GM08714 (cell line): ENCODE measurements at regions not wholly inside any gene's neighbourhood (a gene's known extent, or its start where the extent isn't known, plus 50 kb on each side); places are given as distances from the start of the nearest gene placed in this dataset.
"Not testable (repeated sequence)": the region's sequence is repeated elsewhere in the genome, so short reads cannot be mapped to it uniquely, and the experiment has no call there.

ENCODE experiments used
- H3K4me3 ChIP-seq: fragments of 200-500 bp; sonication (Bioruptor generic); 2 replicates; pipeline ENCODE4 v1.5.1; 2014; ENCODE audit warnings: mild to moderate bottlenecking, low read length, inconsistent platforms
- ZNF274 ChIP-seq: IDR thresholded peaks from 2 replicates; pipeline ENCODE4 v1.6.1; 2012; ENCODE audit warnings: mild to moderate bottlenecking, low read depth, low read length

DNA sequence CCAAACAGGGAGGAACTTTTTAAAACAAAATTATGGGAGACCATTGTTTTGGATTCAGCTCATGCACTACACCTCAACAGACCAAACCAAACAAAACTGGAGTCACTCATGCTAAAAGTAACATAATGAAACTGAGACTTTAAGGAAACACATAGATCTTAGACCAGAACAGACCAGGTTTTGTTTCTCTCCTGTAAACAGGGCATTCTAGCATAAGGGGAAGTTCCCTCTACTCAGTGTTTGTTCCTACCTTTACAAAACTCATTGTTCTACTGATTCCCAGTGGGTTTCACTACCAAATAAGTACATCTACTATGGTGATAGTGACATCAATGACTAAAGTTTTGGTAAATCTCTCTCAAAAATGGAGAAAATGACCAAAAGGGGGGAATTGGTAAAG is 1103.6 kb upstream of the EDIL3 start:
- TF ChIP-seq ZNF274, result no peak
- no peak overlapping the region for H3K4me3 ChIP-seq

DNA sequence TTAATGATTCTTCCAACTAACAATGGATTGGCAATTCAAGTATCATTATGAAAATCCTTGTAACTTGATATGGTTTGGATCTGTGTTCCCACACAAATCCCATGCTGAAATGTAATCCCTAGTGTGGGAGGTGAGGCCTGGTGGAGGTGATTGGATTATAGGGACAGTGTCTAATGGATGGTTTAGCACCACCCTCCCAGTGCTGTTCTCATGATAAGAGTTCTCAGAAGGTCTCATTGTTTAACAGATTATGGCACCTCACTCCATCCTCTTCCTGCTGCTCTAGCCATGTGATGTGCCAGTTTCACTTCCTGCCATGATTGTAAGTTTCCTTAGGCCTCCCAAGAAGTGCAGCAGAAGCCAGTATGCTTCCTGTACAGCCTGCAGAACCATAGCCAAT is 1116.2 kb upstream of the EDIL3 start:
- TF ChIP-seq ZNF274, result no peak
- no peak overlapping the region for H3K4me3 ChIP-seq

DNA sequence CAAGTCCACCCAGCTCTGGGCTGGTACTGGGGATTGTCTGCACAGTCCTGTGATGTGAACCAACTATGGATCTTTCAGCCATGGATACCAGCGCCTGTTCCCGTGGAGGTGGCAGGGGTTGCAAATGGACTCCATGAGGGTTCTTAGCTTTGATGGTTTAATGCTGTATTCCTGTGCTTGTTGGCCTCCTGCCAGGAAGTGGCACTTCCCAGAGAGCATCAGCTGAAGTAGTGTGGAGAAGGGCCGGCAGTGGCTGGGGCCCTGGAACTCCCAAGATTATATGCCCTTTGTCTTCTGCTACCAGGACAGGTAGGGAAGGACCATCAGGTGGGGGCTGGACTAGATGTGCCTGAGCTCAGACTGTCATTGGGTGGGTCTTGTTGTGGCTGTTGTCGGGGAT is 1104.8 kb upstream of the COX7C start:
- TF ChIP-seq ZNF274, result no peak
- H3K4me3 ChIP-seq, result no peak overlapping the region

DNA sequence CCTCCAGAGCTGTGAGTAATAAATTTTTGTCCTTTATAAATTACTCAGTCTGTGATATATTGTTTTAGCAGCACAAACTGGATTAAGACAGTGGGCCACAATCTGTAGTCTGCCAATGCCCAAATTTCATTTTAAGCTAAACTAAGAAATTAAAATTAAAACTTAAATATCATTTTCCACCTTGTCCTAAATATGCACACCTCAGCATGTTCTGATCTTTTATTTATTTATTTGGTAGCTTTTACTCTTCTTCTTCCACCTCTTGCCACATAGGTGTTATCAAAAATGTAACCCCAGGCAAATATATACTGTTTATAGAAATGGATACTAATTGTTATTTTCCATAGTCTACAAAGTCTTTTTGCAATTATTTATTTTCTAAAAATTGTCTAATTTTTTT is 1102.2 kb upstream of the COX7C start:
- TF ChIP-seq ZNF274, result no peak
- H3K4me3 ChIP-seq, result no peak overlapping the region

DNA sequence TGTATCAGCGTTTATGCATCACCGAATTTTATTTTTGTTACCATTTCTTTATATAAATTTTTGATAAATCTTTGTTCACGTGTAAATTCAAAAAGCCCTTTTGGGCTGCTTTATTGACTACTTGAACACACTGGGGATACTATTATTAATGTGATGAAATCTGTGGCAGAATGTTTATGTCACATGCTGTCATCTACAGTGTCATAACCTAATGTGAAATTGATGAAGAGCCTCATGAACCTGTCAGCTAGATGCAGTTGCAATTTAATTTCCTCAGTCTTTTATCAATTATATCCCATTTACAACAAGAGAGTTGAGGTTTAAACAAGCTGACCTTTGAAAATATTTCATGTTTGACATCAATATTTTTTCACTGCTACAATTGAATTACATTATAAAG is 1100.4 kb upstream of the COX7C start:
- H3K4me3 ChIP-seq, result no peak overlapping the region
- TF ChIP-seq ZNF274, result no peak

DNA sequence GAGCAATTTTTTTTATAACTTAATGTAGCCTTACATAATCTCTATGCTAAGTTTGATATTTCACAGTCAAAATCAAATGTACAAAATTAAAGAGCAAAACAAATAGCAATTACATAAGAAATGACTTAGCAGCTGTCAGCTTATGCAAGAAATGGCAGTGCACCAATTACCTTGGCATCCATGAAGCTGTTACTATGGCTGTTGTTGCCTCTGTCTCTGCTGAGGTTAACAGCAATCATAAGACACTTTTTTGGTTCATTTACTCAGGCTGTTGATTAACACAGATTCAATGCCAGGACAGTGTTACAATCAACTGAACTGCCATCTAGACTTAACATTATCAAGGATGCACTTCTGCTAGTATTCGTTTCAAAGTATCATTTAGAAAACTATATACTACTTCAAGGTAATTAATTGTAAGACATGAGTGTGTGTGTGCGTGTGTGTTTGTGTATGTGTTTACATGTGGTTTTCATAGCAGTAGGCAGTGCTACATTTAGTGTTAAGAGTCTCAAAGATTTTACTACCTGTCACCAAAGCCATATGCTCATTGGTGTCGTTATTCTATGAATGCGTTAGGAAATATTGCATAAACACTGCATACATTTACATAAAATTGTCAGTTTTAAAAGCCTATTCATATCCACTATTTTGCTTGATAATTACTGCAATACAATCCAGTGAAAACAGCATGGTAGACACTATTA is 1084.2 kb upstream of the COX7C start:
- no peak for TF ChIP-seq ZNF274
- no peak overlapping the region for H3K4me3 ChIP-seq

DNA sequence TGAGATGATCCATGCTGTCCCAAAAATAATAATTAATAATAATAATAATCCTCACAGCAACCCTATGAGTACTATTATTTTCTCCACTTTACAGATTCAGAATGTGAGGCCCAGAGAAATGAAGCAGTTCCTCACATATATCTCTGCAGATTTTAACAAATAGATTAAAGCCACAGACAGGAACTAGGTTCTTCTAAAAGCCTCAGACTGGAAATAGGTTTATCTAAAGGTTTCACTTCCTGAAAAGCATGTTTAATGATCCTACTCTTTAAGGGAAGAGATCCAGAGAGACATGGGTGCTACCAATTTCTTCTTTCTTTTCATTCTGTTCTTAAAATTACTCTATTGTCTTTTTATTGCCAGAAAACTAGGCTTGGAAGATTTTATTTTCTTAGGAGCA is 1079.4 kb upstream of the COX7C start:
- TF ChIP-seq ZNF274, result no peak

DNA sequence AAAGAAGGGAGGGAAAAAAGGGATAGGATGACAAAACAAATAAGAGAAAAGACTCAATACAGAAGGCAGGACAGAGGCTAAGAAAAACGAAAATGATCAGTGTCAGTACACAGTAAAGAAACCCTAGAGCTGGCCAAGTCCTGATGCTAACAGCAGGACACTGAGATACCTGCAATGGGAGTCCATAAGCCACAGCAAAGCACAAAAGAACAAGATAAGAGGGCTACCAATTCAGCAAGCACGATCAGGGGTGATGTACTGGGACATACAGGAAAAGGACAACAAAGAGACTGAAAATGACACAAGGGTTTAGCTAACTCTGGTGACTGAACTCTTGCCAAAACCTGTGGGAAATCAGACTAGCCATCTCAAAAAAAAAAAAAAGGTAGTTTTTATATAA is 1072.6 kb upstream of the COX7C start:
- TF ChIP-seq ZNF274, result no peak
- no peak overlapping the region for H3K4me3 ChIP-seq

More for the DNA sequence above, 1079.4 kb upstream of the COX7C start:
- H3K4me3 ChIP-seq, result no peak overlapping the region

DNA sequence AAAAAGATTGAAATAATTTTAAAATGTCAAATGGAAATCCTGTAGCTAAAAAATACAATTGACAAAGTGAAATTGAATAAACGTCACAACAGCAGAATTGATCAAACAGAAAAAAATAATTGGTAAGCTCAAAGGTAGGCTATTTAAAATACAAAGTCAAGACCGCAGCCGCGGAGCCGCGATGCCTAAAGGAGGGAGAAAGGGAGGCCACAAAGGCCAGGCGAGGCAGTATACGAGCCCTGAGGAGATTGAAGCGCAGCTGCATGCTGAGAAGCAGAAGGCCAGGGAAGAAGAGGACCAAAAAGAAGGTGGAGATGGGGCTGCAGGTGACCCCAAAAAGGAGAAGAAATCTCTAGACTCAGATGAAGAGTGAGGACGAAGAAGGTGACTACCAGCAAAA is 1068.5 kb upstream of the COX7C start:
- TF ChIP-seq ZNF274, result no peak
- no peak overlapping the region for H3K4me3 ChIP-seq

DNA sequence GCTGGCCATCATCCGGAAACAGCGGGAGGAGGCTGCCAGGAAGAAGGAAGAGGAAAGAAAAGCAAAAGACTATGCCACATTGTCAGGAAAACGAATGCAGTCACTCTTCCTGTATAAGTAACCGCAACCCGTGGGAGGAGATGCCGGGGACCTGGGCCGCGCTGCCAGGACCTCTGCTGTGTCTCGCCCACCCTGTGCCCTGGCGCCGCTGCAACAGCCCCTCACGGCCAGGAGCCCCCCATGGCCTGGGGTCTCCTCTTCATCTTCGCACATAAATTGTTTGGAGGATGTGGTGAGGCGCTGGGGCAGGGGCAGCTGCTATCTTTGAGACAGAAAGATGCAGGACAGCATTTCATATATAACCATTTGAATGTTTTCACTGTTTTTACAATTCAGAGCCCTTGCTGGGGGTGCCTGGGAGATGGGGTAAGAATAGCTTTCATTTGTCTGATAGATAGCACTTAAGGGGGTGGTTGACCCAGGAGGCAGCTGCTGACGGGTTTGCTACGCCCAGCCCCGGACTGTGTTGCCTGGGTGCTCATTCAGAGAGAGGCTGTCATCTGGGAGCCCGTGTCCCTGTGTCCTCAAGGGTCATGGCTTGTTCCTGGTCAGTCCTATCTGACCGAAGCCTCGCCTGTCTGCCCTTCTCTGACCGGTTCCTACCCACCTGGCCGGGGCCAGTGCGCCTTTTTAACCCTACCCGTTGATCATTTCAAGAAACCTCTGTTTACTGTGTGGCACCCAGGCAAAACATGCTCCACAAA is 1067.7 kb upstream of the COX7C start:
- no peak for TF ChIP-seq ZNF274
- no peak overlapping the region for H3K4me3 ChIP-seq

DNA sequence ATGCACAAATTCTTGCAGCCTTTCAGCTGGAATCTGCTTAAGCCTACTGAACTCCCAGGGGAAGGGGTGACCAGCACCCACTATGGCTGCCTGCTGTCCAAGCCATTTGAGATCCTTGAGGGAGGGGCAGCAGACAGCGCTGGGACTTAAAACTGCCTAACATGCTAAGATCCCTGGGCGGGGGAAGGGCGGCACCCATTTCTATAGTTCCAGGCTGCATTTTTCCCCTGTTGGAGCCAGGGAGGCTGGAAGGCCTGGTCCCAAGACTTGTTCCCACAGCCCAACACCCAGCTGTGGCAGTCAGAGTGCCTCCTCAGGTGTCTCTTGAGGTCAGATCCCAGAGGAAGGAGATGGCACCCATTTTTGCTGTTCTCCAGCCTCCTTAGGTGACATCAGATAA is 1061.3 kb upstream of the COX7C start:
- H3K4me3 ChIP-seq, result no peak overlapping the region
- TF ChIP-seq ZNF274, result no peak

DNA sequence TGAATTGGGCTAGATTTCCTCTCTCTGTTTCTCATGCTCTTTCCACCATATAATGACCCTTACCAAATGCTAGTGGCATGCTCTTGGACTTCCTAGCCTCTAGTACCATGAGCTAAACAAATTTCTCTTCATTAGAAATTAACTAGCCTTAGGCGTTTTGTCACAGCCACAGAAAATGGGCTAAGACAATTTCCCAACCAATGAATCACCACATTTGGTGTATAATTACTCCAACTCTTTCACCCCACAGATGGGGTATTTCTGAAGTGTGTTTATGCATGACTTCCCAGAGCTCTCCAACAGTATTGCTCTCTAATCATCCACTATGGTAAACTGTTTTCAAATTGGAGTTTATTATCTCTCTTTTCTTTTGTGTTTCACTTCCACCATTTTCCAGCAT is 1041.1 kb upstream of the COX7C start:
- H3K4me3 ChIP-seq, result no peak overlapping the region
- TF ChIP-seq ZNF274, result no peak

DNA sequence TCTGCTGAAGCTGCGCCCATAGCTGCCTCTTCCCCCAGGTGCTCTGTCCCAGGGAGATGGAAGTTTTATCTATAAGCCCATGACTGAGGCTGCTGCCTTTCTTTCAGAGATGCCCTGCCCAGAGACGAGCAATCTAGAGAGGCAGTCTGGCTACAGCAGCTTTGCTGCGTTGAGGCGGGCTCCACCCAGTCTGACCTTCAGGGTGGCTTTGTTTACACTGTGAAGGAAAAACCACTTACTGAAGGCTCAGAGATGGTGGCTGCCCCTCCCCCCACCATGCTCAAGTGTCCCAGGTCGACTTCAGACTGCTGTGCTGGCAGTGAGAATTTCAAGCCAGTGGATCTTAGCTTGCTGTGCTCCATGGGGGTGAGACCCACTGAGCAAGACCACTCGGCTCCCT is 1029.9 kb upstream of the COX7C start:
- H3K4me3 ChIP-seq, result not testable (repeated sequence)

DNA sequence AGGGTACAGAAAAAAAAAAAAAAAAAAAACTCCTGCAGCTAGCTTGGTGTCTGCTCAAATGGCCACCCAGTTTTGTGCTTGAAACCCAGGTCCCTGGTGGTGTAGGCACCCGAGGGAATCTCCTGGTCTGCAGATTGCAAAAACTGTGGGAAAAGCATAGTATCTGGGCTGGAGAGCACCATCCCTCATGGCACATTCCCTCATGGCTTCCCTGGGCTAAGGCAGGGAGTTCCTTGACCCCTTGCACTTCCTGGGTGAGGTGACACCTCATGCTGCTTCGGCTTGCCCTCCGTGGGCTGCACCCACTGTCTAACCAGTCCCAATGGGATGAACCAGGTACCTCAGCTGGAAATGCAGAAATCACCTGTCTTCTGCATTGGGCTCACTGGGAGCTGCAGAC is 1029.5 kb upstream of the COX7C start:
- H3K4me3 ChIP-seq, result not testable (repeated sequence)

DNA sequence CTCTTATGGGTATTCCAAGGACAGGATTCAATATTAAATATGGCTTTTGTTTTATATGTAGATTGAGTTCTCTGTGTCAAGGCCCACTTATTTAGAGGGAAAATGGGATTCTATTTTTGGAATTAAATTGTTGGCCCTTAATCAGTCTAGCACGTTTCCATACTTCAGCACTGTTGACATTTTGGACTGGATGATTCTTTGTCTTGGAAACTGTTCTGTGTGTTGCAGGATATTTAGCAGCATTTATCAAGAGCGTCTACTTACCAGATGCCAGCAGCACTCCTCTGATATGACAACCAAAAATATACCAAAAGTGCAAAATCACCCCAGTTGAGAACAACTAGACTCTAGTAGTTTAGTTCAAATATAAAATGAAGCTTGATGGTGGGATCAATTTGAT is 1027.0 kb upstream of the COX7C start:
- TF ChIP-seq ZNF274, result no peak
- no peak overlapping the region for H3K4me3 ChIP-seq

DNA sequence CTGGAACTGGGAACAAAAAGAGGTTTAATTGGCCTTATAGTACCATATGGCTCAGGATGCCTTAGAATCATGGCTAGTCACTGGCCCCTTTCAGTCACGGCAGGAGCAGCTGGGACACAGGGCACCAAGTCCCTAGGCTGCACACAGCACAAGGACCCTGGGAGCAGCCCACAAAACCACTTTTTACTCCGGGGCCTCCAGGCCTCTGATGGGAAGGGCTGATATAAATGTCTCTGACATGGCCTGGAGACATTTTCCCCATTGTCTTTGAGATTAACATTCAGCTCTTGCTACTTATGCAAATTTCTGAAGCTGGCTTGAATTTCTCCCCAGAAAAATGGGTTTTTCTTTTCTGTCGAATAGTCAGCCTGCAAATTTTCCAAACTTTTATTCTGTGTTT is 1026.4 kb upstream of the COX7C start:
- H3K4me3 ChIP-seq, result no peak overlapping the region
- TF ChIP-seq ZNF274, result no peak

DNA sequence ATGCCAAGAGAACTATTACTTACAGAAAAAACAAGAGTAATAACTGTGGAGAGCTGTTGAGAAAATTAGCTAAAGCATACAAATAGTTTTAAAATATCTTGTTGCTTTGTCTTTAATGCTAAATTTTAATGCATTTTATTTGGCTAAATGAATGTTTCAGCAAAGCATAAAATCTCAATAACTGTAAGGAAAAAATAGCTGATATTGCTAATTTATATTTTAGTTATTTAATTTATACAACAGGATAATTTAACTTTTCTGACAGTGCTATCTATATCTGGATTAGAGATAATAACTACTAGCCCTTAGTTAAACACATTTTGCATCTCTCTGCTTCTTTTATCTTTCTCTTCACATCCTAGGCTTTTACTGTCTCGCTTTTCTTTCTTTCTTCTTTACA is 1014.9 kb upstream of the COX7C start:
- TF ChIP-seq ZNF274, result no peak
- no peak overlapping the region for H3K4me3 ChIP-seq
